Activated naive CD4-positive, alpha-beta T cell (primary cell): ENCODE measurements at regions not wholly inside any gene's neighbourhood (a gene's known extent, or its start where the extent isn't known, plus 50 kb on each side); places are given as distances from the start of the nearest gene placed in this dataset.

ENCODE experiments used
- DNase-seq, 4 experiments: peaks; one replicate each; lab custom pipeline; 2025; lab: John Stamatoyannopoulos, UW

GRCh38 chr14:86513564-86513963 is 983.6 kb downstream of the FLRT2 start:
- DNase-seq, result no peak

GRCh38 chr14:86513056-86513455 is 983.1 kb downstream of the FLRT2 start:
- no peak for DNase-seq

GRCh38 chr14:86510491-86510890 is 980.5 kb downstream of the FLRT2 start:
- DNase-seq, result no peak

- DNase-seq, result no peak
Observed at GRCh38 chr14:86505808-86506207, 975.9 kb downstream of the FLRT2 start.

- DNase-seq, result no peak
Observed at GRCh38 chr14:86501611-86502010, 971.7 kb downstream of the FLRT2 start.

- DNase-seq, result no peak
Observed at GRCh38 chr14:86491743-86492142, 961.8 kb downstream of the FLRT2 start.

GRCh38 chr14:86481104-86481503 is 951.2 kb downstream of the FLRT2 start:
- DNase-seq, result no peak

- DNase-seq, result no peak
Observed at GRCh38 chr14:86464341-86464740, 934.4 kb downstream of the FLRT2 start.

- DNase-seq, result no peak
Observed at GRCh38 chr14:86462193-86462753, 932.3 kb downstream of the FLRT2 start.

- DNase-seq, result no peak
Observed at GRCh38 chr14:86457481-86458135, 927.7 kb downstream of the FLRT2 start.

GRCh38 chr14:86450085-86450484 is 920.1 kb downstream of the FLRT2 start:
- DNase-seq, result no peak

- no peak for DNase-seq
Observed at GRCh38 chr14:86442135-86442534, 912.2 kb downstream of the FLRT2 start.

- no peak for DNase-seq
Observed at GRCh38 chr14:86430853-86431252, 900.9 kb downstream of the FLRT2 start.

GRCh38 chr14:86423214-86423613 is 893.3 kb downstream of the FLRT2 start:
- no peak for DNase-seq

GRCh38 chr14:86420131-86420530 is 890.2 kb downstream of the FLRT2 start:
- no peak for DNase-seq

- no peak for DNase-seq
Observed at GRCh38 chr14:86414146-86414545, 884.2 kb downstream of the FLRT2 start.

GRCh38 chr14:86404989-86405649 is 875.2 kb downstream of the FLRT2 start:
- DNase-seq, result no peak

GRCh38 chr14:86404425-86404824 is 874.5 kb downstream of the FLRT2 start:
- no peak for DNase-seq

- no peak for DNase-seq
Observed at GRCh38 chr14:86402545-86402944, 872.6 kb downstream of the FLRT2 start.

- DNase-seq, result no peak
Observed at GRCh38 chr14:86391085-86391484, 861.1 kb downstream of the FLRT2 start.

GRCh38 chr14:86388216-86388615 is 858.3 kb downstream of the FLRT2 start:
- no peak for DNase-seq

- no peak for DNase-seq
Observed at GRCh38 chr14:86373886-86374285, 843.9 kb downstream of the FLRT2 start.

- DNase-seq, result no peak
Observed at GRCh38 chr14:86372402-86372801, 842.5 kb downstream of the FLRT2 start.

GRCh38 chr14:86364634-86365033 is 834.7 kb downstream of the FLRT2 start:
- no peak for DNase-seq
